GM23338 (cell line): ENCODE measurements at regions not wholly inside any gene's neighbourhood (a gene's known extent, or its start where the extent isn't known, plus 50 kb on each side); places are given as distances from the start of the nearest gene placed in this dataset.

Experiments used
- ATAC-seq: fragments of 200-7000 bp; cut with Tn5 transposase; 3 replicates; pipeline ENCODE4 v1.9.1; 2020
- DNase-seq: peaks from one replicate; pipeline ENCODE4 v3.0.0-alpha.2; 2015; ENCODE audit warnings: low spot score
- H2AFZ ChIP-seq: fragments of 200-600 bp; sonication (generic); 2 replicates; pipeline ENCODE4 v1.8.0; 2016; ENCODE audit warnings: antibody characterized with exemption, mild to moderate bottlenecking, moderate library complexity
- H3F3A ChIP-seq: fragments of 200-600 bp; sonication (generic); replicated peaks from 2 replicates; pipeline ENCODE4 v1.8.0; 2017; ENCODE audit warnings: antibody characterized with exemption, mixed run types, low read depth
- H3K27ac ChIP-seq: fragments of 200-600 bp; sonication (generic); 2 replicates; pipeline ENCODE4 v1.6.1; 2016; ENCODE audit warnings: low read depth
- H3K27me3 ChIP-seq: fragments of 200-600 bp; sonication (generic); 2 replicates; pipeline ENCODE4 v1.8.0; 2016; ENCODE audit warnings: mild to moderate bottlenecking, mixed run types, moderate library complexity; ENCODE audit not compliant: insufficient read depth
- H3K36me3 ChIP-seq: fragments of 200-600 bp; sonication (generic); 2 replicates; pipeline ENCODE4 v1.8.0; 2016; ENCODE audit warnings: mild to moderate bottlenecking; ENCODE audit not compliant: insufficient read depth
- H3K4me1 ChIP-seq: fragments of 200-600 bp; sonication (generic); 2 replicates; pipeline ENCODE4 v1.8.0; 2016; ENCODE audit warnings: mild to moderate bottlenecking, moderate library complexity; ENCODE audit not compliant: insufficient read depth
- H3K4me2 ChIP-seq: fragments of 200-600 bp; sonication (generic); 2 replicates; pipeline ENCODE4 v1.7.1; 2017; ENCODE audit warnings: mixed run types
- H3K4me3 ChIP-seq: fragments of 200-600 bp; sonication (generic); 2 replicates; pipeline ENCODE4 v1.6.1; 2016; ENCODE audit warnings: mixed run types
- H3K79me2 ChIP-seq: fragments of 200-600 bp; sonication (generic); replicated peaks from 2 replicates; pipeline ENCODE4 v1.8.0; 2017; ENCODE audit warnings: mild to moderate bottlenecking; ENCODE audit not compliant: insufficient read depth
- H3K9me2 ChIP-seq: fragments of 200-600 bp; sonication (generic); 2 replicates; pipeline ENCODE4 v1.8.0; 2017; ENCODE audit not compliant: insufficient read depth
- H4K20me1 ChIP-seq: fragments of 200-600 bp; sonication (generic); replicated peaks from 2 replicates; pipeline ENCODE4 v1.8.0; 2017; ENCODE audit warnings: mild to moderate bottlenecking; ENCODE audit not compliant: insufficient read depth
- H3K27ac Mint-ChIP-seq: 2 replicates; pipeline ENCODE4 v1.8.0; 2020; ENCODE audit warnings: inconsistent platforms, mild to moderate bottlenecking, moderate library complexity, mixed read lengths
- H3K27me3 Mint-ChIP-seq: 3 replicates; pipeline ENCODE4 v1.8.0; 2022; ENCODE audit warnings: low read depth, mild to moderate bottlenecking, moderate library complexity, mixed read lengths, inconsistent platforms; ENCODE audit not compliant: insufficient read depth, poor library complexity
- H3K36me3 Mint-ChIP-seq: 3 replicates; pipeline ENCODE4 v1.8.0; 2021; ENCODE audit warnings: low read depth, mild to moderate bottlenecking, inconsistent platforms, moderate library complexity, mixed read lengths
- H3K4me1 Mint-ChIP-seq: 3 replicates; pipeline ENCODE4 v1.8.0; 2020; ENCODE audit warnings: mild to moderate bottlenecking, inconsistent platforms, mixed read lengths
- H3K4me3 Mint-ChIP-seq: 3 replicates; pipeline ENCODE4 v1.8.0; 2021; ENCODE audit warnings: moderate library complexity, mild to moderate bottlenecking, inconsistent platforms, mixed read lengths
- H3K9me3 Mint-ChIP-seq: 3 replicates; pipeline ENCODE4 v1.8.0; 2020; ENCODE audit warnings: moderate library complexity, mild to moderate bottlenecking, inconsistent platforms, mixed read lengths
- CREB1 ChIP-seq: fragments of 250-450 bp; sonication (Bioruptor Pico); IDR thresholded peaks from 2 replicates; pipeline ENCODE4 v1.5.0; 2020; ENCODE audit warnings: low read depth, mild to moderate bottlenecking, moderate library complexity
- EZH2phosphoT487 ChIP-seq: fragments of 200-600 bp; sonication (generic); IDR thresholded peaks from one replicate; pipeline ENCODE4 v1.8.1; 2018; ENCODE audit warnings: antibody characterized with exemption; ENCODE audit not compliant: unreplicated experiment
- JUNB ChIP-seq: IDR thresholded peaks from one replicate; pipeline ENCODE4 v1.6.1; 2016; ENCODE audit warnings: antibody characterized with exemption; ENCODE audit not compliant: unreplicated experiment
- POLR2AphosphoS5 ChIP-seq: IDR thresholded peaks from 2 replicates; pipeline ENCODE4 v1.6.1; 2016; ENCODE audit warnings: antibody characterized with exemption, low read depth
- STAT1 ChIP-seq: IDR thresholded peaks from one replicate; pipeline ENCODE4 v1.6.1; 2016; ENCODE audit warnings: antibody characterized with exemption; ENCODE audit not compliant: unreplicated experiment
- TF ChIP-seq, protein P1 (sequence below), 2 experiments: fragments of 200-600 bp in 1 of 2; sonication (generic) in 1 of 2; conservative IDR thresholded peaks; 2 replicates each; pipeline versions ENCODE4 v1.5.1 to v1.6.1; 2016 to 2017; ENCODE audit warnings: antibody characterized with exemption in 2 of 2, low read depth in 2 of 2, mild to moderate bottlenecking in 2 of 2, moderate library complexity in 1 of 2
- TF ChIP-seq, protein P2 (sequence below): IDR thresholded peaks from one replicate; pipeline ENCODE4 v1.6.1; 2018; ENCODE audit warnings: antibody characterized with exemption; ENCODE audit not compliant: unreplicated experiment
- TF ChIP-seq, protein P3 (sequence below): IDR thresholded peaks from 2 replicates; pipeline ENCODE4 v1.6.1; 2016; ENCODE audit warnings: antibody characterized with exemption

DNA sequence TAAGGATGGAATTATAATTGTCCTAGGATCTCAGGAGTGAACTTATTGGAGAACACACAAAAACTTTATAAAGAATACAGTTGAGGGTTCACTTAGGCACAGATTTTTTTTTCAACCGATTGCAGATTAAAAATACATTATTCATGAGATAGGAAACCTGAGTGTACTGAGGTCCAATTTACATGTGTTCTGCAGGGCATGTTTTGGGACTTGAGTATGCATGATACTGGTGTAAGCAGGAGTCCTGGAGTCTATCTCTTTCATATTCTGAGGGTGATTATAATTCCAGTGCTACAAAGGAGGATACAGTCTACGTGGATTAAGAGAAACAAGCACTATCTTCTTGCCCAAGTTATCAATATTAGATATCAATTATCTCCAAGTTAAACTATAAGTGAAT is 139.3 kb upstream of the HSFY2 start (continued):
- TF ChIP-seq, protein P1, sequence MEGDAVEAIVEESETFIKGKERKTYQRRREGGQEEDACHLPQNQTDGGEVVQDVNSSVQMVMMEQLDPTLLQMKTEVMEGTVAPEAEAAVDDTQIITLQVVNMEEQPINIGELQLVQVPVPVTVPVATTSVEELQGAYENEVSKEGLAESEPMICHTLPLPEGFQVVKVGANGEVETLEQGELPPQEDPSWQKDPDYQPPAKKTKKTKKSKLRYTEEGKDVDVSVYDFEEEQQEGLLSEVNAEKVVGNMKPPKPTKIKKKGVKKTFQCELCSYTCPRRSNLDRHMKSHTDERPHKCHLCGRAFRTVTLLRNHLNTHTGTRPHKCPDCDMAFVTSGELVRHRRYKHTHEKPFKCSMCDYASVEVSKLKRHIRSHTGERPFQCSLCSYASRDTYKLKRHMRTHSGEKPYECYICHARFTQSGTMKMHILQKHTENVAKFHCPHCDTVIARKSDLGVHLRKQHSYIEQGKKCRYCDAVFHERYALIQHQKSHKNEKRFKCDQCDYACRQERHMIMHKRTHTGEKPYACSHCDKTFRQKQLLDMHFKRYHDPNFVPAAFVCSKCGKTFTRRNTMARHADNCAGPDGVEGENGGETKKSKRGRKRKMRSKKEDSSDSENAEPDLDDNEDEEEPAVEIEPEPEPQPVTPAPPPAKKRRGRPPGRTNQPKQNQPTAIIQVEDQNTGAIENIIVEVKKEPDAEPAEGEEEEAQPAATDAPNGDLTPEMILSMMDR (conservative IDR thresholded peaks at IDR 0.05; ENCODE audit: low read depth in 2 of 2), result no peak
- TF ChIP-seq, protein P2, sequence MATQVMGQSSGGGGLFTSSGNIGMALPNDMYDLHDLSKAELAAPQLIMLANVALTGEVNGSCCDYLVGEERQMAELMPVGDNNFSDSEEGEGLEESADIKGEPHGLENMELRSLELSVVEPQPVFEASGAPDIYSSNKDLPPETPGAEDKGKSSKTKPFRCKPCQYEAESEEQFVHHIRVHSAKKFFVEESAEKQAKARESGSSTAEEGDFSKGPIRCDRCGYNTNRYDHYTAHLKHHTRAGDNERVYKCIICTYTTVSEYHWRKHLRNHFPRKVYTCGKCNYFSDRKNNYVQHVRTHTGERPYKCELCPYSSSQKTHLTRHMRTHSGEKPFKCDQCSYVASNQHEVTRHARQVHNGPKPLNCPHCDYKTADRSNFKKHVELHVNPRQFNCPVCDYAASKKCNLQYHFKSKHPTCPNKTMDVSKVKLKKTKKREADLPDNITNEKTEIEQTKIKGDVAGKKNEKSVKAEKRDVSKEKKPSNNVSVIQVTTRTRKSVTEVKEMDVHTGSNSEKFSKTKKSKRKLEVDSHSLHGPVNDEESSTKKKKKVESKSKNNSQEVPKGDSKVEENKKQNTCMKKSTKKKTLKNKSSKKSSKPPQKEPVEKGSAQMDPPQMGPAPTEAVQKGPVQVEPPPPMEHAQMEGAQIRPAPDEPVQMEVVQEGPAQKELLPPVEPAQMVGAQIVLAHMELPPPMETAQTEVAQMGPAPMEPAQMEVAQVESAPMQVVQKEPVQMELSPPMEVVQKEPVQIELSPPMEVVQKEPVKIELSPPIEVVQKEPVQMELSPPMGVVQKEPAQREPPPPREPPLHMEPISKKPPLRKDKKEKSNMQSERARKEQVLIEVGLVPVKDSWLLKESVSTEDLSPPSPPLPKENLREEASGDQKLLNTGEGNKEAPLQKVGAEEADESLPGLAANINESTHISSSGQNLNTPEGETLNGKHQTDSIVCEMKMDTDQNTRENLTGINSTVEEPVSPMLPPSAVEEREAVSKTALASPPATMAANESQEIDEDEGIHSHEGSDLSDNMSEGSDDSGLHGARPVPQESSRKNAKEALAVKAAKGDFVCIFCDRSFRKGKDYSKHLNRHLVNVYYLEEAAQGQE, result no peak
- TF ChIP-seq EZH2phosphoT487, result no peak

DNA sequence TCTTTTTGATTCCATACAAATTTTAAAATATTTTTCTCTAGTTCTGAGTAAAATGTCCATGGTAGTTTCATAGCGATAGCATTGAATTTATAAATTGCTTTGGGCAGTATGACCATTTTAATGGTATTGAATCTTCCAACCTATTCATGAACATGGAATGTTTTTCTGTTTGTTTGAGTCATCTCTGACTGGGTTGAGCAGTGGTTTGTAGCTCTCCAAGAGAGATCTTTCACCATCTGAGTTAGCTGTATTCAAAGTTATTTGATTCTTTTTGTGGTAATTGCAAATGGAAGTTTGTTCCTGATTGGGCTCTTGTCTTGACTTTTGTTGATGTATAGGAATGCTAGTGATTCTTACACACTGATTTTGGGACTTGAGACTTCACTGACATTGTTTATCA is 136.3 kb upstream of the HSFY2 start:
- Histone ChIP-seq H3K4me3 (no peak overlapping the region), H3K9me2 (no peaks in the 10 kb centered on the region), H4K20me1 (no peaks in the 10 kb centered on the region), H3K27me3 (no peaks in the 10 kb centered on the region), H3K79me2 (no peaks in the 10 kb centered on the region), H3K4me1 (peaks cover 3% of the 10 kb centered on the region), H3K36me3 (no peaks in the 10 kb centered on the region), H3F3A (no peaks in the 10 kb centered on the region), H2AFZ (no peak overlapping the region), H3K4me2 (no peak overlapping the region), H3K27ac (no peak overlapping the region)
- no peaks in the 10 kb centered on the region; the same call in 2 of the 3 replicates for H3K36me3 Mint-ChIP-seq
- ATAC-seq (no peak), DNase-seq (no peak)
- peaks cover 8% of the 10 kb centered on the region; the same call in 1 of the 3 replicates for H3K4me1 Mint-ChIP-seq
- no peak overlapping the region for H3K4me3 Mint-ChIP-seq
- H3K27me3 Mint-ChIP-seq, result no peaks in the 10 kb centered on the region
- H3K27ac Mint-ChIP-seq, result no peak overlapping the region
- no peaks in the 10 kb centered on the region for H3K9me3 Mint-ChIP-seq
- TF ChIP-seq, protein P3, sequence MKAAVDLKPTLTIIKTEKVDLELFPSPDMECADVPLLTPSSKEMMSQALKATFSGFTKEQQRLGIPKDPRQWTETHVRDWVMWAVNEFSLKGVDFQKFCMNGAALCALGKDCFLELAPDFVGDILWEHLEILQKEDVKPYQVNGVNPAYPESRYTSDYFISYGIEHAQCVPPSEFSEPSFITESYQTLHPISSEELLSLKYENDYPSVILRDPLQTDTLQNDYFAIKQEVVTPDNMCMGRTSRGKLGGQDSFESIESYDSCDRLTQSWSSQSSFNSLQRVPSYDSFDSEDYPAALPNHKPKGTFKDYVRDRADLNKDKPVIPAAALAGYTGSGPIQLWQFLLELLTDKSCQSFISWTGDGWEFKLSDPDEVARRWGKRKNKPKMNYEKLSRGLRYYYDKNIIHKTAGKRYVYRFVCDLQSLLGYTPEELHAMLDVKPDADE, result no peak
- TF ChIP-seq STAT1 (no peak), POLR2AphosphoS5 (no peak), CREB1 (CRISPR knock-in tag) (no peak), JUNB (no peak)
- TF ChIP-seq, protein P2, result no peak
- TF ChIP-seq, protein P1 (conservative IDR thresholded peaks at IDR 0.05; ENCODE audit: low read depth in 2 of 2), result no peak
